T follicular helper cell (primary cell): ENCODE measurements at regions not wholly inside any gene's neighbourhood (a gene's known extent, or its start where the extent isn't known, plus 50 kb on each side); places are given as distances from the start of the nearest gene placed in this dataset.

ENCODE experiments used
- DNase-seq: peaks from one replicate; pipeline ENCODE4 v3.0.0-alpha.2; 2020; ENCODE audit warnings: low read depth

DNA sequence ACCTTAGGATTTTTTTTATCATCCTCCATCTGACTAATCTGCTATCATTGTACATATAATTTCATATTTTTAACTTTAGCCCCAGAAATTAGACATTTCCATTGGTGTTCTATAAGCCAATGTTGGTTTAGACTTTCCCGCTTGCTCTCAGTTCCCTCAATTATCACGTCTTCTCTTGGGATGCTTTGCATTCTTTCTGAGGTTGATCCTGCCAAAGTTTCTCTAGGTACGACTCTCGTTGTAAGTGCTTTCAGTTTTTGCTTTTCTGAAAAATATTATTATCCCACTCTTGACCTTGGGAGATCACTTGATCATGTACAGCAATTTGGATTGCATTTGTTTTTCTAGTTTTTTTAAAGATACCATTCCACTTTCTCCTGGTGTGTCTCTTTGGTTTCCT, 270.2 kb downstream of the IRS2 start:
- DNase-seq = no peak

DNA sequence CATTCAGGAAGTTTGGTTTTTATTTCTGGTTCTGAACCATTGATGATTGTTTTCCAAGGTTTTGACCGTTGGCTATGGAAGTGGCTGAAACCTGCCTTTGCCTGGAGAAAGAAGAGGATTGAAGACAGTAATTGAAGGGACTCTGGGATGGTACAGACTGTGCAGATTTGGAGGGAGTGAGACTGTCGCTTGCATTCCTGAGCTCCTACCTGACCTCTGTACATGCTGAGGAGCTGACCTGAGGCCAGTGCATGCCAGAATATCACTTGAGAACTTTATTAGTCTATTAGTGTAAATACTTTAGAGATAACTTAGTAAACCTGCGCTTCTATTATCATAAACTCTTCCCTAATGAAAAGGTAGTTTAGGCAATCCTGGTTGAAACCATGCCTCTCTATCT, 276.4 kb downstream of the IRS2 start:
- no peak for DNase-seq

DNA sequence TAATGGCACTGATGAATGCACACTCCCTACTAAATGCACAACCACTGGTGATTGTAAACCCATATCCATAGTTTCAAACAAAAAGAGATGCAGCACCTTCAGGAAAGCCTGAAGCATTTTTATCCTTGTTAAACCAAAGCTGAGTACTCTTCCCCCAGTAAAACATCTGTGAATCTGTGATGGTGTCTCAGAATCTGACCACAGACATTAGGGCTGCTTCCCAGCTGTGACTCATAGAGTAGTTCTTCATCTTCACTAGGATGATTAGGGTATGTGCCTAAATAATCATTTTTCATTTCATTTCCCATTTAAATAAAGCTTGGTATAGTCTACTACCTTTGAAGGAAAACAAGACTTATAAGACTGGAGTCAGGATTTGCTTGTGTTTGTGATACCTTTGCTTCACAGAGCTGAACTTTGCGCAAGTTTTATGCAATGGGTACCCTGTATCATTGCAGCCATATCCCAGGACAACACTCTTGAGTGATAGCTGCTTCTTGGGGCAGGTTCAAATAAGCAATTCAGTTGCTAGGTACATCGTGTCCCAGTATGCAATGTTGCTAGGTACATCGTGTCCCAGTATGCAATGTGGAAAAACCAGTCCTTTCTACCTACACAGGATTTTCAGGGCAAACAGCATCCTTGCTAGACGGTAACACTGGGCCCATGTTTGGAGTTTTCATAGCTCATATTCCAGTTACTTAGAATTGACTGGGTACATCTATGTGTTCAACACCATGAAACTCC, 277.1 kb downstream of the IRS2 start:
- DNase-seq = no peak

DNA sequence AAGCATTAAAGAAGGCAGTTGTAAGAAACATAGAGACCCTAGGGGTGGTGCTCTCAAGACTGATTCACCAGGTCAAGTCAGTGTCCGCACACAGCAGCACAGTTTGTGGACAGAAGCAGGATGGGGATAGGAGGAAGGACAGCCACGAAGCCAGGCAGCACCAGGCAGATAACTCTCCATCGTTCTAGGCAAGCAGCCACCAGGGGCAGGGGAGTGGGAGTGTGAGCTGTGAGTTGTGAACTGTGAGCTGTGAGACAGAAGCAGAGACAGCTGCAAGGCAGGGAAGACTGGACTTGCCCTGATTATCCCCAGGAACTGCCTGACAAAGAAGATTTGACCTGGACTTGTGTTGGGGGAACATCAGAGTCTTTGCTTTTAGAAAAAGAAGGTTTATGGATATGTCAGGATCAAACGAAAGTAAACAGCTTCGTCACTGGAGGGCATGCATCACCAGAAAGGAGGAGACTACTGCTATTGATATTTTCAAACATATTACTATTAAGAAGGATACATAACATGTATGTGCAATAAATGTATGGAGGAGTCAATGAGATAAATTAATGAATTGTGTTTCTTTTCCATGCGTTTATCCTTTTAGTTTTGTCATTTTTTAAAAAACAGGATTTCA, 286.1 kb downstream of the IRS2 start:
- DNase-seq = no peak

DNA sequence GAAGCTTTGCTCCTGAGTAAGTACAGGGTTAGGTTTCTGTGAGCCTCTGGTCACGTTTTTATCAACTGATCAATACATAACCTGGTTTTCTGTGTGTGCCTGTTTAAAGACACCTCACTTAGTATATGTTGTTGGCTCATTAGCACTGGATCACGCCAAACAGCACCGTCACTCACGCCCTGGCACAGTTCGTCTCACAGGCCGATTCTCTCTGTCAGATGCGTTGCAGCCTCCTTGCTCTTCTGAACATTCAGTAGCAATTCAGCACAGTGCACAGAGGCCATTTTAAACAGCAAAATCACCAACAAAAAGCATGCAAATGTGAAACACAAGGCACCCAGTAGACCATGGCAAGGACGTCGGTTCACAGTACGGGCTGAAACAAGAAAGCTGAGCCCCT, 288.5 kb downstream of the IRS2 start:
- DNase-seq = no peak

DNA sequence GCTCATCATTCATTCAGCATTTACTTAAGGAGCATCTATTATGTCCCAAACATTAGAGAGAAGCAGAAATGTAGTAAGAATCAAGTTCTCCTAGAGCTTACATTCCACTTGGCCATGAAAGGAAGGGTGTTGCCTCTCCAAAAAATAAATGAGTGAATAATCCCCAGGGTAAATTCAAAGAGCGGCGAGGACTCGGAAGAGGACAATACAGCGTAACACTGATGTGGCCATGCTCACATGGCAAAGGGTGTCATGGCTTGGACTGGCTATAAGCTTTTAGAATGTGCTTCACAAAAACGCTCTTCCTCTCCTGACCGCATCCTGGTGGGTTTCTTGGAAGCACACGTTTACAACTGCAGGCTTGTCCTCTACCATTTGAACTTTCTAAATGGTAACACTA, 290.2 kb downstream of the IRS2 start:
- DNase-seq = no peak

DNA sequence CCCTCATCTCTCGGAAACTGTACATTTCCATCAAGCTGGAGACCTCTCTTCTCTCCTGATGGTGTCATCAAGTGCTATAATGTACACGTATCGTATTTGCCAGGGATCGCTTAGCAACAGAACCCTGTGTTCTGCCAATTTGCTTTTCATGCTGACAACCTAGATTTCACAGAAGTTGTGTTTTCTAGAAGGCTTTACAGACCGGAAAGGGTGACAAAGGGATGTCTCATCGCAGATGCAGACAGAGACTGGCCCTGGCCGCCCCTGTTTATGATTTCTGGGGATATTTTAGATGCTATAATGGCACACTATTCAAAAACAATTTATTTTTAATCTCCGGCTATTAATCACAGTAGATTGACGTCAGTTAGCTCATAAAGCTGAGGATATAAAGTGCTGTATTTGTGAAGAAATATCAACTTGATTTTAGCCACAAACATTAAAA, 291.4 kb downstream of the IRS2 start:
- no peak for DNase-seq

DNA sequence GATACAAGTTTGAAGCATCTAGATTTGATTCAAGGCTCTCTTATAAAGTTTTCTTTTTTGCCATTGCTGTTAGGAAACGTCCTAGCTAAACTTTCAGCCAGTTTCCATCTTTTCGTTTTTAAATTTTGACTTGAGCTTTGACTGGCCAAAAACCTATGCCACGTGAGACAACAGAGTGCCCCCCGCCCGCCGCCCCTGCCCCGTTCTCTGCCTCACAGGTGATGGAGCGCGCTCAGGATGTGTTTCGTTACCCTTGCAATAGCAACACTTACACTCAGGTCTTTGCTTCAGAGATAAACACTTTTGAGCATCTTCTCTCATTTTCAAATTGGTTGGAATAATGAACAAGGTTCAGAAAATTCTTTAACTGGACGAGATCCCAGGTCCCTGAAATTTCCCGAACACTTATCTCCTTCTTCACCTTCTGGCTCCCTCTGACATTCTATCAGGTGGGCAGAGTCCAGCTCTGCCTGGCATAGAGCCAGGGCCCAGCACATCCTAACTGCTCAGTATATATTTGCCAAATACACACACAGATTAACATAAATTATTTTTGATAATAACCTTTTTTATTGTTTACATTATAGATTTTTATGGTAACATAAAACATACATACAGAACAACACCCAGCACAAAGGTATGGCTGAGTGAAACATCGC, 301.1 kb downstream of the IRS2 start:
- no peak for DNase-seq

DNA sequence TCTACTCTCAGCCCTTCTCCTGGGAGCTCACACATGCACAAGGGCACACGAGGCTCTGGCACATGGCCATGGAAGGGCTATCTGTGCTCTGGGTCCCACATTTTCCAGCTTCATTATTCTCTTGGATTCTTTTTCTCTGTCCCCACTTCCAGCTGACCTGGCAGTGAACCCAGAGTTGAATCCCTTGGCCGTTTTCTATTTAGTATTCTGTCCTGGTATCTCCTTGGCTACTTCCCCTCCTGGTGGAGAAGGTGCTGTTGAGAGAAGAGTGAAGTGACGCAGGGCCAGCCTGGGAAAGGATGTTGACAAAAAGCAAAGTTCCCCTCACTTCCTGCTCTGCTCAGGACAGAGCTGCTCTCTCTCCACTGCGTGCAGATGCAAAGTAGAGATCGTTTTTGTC, 303.1 kb downstream of the IRS2 start:
- no peak for DNase-seq

DNA sequence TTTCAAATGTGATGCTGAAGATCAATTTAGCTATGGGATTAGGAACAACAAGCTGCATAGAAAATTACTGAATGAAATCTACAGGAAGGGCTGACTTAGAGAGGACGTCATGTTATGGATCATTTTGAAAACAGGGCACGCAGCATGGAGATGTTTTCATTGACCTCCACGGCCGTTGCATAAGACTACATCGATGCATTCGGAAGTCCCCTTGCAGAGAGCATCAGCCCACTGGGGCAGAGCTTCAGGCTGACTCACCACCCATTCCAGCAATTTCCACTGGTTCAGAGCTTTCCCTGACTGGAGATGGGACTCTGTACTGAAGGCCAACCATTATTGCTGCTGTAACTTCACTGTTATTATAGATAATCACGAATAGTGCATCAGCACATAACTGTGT, 305.3 kb downstream of the IRS2 start:
- no peak for DNase-seq

DNA sequence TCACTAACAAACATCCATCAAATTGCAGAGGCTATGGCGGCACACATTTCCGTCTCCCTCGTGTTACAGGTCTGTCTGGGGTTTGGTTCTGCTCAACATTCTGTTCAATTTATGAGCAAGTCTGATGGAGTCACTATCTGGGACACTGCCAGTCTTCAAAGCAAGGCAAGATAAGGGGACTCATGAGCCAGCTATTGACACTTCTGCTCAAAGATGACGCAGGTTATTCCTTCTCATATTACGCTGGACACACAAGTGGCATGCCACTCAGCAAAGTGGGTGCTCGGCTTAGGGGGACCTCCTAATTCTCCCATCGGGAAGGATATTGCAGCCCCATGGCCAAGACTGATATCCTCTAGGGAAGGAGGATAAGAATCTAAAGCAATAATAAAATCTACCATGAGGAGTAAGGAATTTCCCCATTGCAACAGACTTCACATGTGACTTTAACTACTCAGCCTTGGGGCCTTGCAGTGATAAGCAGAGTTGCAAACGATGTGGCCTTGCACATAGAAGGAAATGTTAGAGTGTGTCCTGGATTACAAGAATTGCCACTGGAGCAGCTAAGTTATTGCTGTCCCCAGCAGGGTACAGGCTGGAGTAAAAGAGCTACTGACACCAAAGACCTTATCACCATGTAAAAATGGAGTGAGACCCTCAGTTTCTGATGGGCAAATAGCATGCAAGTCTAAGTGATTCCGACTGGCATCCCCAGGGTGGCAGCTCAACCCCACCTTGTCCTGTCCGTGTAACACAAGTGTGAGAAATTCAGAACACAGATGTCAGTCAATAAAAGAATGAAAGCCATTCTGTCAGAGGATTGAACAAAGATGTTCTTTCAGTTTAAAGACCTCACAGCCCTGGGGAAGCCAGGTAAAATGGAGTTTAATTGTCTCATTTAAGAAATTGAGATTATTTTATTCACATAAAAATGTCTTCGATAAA, 306.1 kb downstream of the IRS2 start:
- DNase-seq = no peak

DNA sequence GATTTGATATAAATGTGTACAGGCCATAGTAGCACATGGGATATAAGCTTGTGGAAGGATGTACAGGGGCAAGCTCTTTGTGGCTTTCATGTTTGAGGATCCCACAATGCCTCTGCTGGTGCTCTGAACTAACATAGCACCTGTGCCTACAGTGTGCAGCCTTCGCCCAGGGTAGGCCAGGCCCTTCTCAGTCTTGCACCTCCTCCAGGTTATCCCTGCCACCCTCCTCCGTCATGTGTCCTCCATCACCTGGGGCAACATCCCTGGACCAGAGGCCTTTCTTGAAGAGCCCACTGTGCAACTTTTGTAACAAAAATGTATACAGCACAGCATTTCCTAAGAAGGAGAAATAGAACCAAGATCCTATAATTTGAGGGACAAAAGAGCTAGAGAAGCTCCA, 306.8 kb downstream of the IRS2 start:
- DNase-seq = no peak

DNA sequence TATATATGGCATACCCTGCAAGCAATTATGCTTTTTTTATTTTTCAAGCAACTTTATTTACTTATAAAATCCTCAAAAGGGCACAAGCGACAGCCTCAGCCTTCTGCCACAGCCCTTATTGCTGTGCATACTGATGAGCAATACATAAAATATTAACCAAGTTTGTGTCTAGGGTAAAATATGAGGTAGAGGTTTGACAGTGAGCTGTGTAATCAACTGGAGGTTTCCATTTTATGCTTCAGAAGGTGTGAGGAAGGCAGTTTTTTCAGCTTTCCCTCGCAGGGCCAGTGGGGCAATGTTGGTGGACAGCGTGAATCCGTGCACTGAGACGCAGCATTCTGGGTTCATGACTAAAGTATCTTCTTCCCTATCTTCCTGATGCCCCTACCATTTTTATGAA, 310.4 kb downstream of the IRS2 start:
- DNase-seq = no peak

DNA sequence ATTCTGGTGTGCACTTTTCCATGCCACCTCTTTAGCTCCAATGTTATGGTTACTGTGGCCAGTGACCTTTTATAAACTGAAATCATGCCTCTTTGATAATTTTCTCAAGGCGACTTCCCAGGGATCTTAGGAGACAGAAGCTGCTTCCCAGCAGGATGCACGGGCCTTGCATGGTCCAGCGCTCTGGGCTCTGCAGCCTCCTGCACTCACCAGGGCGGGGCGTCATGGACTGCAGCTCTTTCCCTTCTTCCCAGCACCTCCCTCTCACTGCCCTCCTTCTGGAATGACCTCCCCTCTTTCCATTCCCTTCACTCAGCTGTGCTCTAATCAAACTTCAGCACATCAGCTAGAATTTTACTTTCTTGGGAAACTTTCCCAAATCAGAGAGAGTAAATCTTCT, 318.3 kb downstream of the IRS2 start:
- DNase-seq = no peak

DNA sequence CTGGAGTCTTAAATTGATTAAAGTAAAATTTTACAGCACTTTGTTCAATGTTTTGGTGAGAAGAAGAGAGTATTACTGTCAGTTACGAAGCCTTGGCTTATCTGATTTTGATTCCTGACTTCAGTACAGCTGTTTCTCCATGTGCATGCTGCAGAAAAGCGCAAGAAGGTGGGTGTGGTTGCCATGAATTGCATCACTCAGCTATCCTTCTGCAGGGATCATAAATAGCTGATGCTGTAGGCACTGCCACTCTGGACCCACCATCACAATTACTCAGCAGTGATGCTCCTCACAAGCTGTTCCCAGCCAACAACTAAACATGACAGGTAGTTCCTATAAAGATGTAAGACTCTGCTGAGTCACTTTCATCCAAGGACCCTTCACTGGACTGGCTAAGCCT, 321.2 kb downstream of the IRS2 start:
- DNase-seq = no peak

DNA sequence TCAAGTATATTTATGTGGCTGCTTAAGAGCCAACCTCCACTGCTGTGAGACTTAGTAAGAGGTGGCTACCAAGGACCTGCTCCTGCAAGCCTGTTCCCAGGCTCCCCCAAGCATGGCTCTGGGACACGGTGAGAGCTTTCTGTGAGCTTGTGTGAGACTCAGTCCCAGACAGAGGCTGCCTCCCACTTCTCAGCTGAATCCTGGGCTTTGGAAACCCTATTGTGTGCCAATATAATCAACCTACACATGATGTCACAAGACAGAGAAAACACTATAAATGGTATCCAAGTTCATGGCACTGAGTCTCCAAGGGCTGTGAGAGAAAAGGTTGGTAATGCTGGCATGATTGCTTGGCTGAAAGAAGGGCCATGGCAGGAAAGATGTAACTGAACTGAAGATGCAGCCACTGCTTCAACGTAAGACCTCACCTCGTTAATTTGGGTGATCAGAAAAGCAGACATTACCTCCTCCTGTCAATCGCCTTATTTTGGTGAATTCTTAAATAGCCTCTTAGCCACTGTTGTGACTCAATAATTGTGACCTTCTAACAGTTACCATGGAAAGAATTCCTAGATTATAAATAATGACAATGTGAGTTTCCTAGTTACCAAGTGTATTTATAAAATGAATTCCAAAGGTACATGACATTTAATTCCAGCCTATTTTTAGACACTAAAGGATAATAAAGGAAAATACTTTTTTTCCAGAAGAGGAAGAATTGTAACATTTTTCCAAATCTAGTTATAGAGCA, 332.0 kb downstream of the IRS2 start:
- no peak for DNase-seq

DNA sequence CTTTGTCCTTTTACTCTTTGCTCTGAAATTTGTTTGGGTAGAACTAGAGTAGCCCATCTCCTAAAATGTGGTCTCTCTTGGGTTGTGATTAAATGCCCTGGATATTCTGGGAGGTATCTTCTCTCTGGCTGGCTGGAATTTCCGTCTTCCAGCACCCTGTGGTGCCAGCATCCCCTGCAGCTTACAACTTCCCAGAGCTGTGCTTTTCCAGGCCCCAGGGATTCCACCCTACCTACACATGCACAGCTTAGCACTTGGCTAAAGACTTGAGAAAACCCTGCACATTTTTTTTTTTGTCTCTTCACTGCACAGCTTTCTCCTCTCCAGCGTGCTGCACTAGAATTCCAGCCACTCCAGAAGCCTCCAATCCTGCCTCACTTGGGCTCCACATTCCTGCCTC, 334.7 kb downstream of the IRS2 start:
- DNase-seq = no peak

DNA sequence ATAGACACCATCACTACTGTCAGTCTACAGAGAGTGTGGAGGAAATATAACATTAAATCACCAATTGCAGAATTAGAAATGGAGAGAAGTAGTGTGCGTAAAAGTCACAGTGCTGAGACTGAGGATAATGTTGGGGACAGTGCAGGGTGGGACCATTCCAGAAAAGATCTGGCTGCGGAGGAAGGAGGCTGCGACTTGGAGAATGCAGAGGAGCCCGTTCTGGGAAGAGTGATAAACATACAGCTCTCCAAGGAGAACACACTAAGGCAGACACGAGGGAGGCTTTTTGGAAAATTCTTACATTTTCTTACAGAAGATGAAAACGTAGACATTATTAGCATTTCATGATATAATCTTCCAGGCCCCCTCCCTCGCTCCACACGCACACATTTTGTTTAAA, 337.8 kb downstream of the IRS2 start:
- no peak for DNase-seq

DNA sequence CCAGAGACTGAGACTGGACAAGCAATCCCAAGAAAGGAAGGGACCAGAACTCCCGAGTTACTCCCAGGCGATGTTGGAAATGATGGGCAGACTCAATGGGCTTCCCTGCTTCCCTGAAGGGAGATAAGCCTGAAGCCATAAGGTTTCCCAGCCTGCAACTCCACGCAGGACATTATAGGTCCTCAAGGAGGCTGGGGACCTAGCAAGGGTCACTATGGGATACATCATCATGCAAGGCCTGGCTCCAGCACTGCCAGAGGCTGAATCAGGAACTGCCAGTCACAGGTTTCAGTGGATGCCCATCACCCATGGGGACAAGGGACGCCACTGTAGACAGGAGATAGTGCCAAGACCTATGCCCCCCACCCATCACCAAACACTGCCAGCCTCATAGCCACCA, 338.7 kb downstream of the IRS2 start:
- no peak for DNase-seq

DNA sequence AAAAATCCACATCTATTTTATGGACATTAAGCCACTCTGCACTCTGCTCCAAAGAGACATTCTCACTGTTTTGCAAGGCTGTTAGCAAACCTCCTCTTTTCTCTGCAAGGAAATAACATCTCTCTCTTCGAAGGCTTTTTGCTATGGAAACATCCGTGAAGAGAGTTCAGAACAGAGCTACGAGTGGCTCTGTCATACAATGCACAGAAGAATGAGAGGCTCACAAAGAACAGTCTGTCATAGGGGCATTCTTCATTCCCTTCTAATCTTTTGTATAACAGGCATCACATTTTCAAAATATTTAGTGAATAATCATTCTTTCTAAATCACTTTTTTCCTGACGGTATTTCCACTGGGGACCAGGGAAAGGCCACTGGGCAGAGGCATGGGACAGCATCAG, 346.1 kb downstream of the IRS2 start:
- no peak for DNase-seq

DNA sequence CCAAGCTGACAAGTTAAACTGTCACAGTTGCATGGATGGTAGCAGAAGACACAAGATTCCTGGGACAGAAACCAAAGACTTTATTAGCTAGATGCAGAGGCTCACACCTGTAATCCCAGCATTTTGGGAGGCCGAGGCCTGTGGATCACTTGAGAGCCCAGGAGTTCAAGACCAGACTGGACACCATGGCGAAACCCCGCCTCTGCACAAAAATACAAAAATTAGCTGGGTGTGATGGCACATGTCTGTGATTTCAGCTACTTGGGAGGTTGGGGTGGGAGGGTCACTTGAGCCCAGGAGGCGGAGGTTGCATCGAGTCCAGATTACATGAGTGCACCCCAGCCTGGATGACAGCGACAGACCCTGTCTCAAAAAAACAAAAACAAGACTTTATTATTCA, 346.6 kb downstream of the IRS2 start:
- no peak for DNase-seq

DNA sequence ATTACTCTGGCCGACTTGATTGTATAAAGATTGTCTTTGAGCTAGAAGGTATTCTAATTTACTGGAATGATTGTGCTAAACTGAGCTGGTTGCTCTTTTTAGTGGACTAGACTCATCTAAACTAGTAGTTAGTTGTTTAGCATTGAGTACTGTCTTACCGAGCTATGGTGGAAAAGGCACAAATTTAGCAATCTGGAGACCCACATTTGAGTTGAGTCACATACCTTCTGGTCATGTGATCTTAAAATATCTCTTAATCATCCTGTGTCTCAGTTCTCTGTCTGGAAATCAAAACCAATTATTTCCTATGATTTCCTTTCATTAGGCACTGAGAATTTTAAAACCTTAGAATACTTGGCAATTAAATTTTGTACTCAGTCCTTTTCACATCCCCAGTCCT, 349.5 kb downstream of the IRS2 start:
- no peak for DNase-seq
